ENCODE measurements at regions not wholly inside any gene's neighbourhood (a gene's known extent, or its start where the extent isn't known, plus 50 kb on each side); places are given as distances from the start of the nearest gene placed in this dataset.

DNA sequence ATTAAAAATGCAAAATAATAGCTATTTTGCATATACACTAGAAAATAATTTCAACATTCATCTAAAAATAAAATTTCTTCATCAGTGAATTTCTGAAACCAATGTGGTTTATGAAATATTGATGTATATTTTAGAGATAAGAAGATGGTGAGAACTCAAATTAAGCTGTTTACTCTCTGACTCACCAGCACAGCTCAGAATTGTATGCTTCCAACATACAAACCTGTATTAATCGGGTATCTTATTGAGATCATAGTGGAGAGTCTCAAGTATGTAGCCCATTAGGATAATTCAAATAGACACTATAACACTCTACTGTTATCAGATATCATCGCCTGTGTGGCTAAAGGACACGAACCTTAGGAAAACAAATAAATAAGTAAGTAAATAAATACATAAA is 899.5 kb upstream of the INTU start:
- no peak for TF ChIP-seq POLR2A (IDR thresholded peaks at IDR 0.05)
- no peak for TF ChIP-seq EP300 (IDR thresholded peaks at IDR 0.05)

All from suprapubic skin (tissue), 2 donors.